ENCODE measurements at regions not wholly inside any gene's neighbourhood (a gene's known extent, or its start where the extent isn't known, plus 50 kb on each side); places are given as distances from the start of the nearest gene placed in this dataset.

DNA sequence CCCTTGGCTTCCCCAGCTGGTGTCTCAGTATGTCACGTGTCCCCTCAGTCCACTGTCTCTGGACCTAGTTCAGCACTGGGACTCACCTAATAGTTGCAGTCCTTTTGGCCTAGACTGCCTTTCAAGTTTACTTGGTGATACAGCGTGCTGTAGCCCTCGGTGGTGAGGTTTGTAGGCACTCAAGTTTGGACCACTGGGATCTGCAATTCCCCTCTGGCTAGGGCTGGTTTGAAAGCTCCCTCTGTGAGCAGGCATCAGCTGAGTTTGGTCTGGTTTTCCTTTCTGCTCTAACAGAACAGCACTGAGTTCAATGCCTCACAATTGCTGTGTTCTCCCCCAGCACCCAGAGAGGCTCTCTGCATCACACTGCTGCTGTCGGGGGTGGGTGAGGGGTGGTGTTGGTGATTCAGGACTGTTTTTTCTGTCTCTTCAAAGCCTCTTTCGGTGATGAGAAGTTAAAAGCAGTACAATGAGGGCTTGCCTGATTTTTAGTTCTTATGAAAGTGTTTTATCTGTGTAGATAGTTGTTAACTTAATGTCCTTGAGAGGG is 494.2 kb downstream of the TDRD15 start:
- TF ChIP-seq TAF1 (IDR thresholded peaks at IDR 0.05; ENCODE audit: borderline replicate concordance, insufficient read depth, low read length): no peak
- no peak for TF ChIP-seq SIN3A (IDR thresholded peaks at IDR 0.05; ENCODE audit: borderline replicate concordance, insufficient read depth, low read length)
- no peak for TF ChIP-seq POLR2AphosphoS5 (IDR thresholded peaks at IDR 0.05; ENCODE audit: low read depth, low read length)
- TF ChIP-seq FOXP2 (optimal IDR thresholded peaks at IDR 0.05; ENCODE audit: borderline replicate concordance, extremely low read depth, extremely low read length, insufficient read depth): no peak
- TF ChIP-seq, protein P1, sequence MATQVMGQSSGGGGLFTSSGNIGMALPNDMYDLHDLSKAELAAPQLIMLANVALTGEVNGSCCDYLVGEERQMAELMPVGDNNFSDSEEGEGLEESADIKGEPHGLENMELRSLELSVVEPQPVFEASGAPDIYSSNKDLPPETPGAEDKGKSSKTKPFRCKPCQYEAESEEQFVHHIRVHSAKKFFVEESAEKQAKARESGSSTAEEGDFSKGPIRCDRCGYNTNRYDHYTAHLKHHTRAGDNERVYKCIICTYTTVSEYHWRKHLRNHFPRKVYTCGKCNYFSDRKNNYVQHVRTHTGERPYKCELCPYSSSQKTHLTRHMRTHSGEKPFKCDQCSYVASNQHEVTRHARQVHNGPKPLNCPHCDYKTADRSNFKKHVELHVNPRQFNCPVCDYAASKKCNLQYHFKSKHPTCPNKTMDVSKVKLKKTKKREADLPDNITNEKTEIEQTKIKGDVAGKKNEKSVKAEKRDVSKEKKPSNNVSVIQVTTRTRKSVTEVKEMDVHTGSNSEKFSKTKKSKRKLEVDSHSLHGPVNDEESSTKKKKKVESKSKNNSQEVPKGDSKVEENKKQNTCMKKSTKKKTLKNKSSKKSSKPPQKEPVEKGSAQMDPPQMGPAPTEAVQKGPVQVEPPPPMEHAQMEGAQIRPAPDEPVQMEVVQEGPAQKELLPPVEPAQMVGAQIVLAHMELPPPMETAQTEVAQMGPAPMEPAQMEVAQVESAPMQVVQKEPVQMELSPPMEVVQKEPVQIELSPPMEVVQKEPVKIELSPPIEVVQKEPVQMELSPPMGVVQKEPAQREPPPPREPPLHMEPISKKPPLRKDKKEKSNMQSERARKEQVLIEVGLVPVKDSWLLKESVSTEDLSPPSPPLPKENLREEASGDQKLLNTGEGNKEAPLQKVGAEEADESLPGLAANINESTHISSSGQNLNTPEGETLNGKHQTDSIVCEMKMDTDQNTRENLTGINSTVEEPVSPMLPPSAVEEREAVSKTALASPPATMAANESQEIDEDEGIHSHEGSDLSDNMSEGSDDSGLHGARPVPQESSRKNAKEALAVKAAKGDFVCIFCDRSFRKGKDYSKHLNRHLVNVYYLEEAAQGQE (IDR thresholded peaks at IDR 0.05; ENCODE audit: insufficient read depth in 1 of 2, low read depth in 2 of 2, low read length in 2 of 2): no peak

DNA sequence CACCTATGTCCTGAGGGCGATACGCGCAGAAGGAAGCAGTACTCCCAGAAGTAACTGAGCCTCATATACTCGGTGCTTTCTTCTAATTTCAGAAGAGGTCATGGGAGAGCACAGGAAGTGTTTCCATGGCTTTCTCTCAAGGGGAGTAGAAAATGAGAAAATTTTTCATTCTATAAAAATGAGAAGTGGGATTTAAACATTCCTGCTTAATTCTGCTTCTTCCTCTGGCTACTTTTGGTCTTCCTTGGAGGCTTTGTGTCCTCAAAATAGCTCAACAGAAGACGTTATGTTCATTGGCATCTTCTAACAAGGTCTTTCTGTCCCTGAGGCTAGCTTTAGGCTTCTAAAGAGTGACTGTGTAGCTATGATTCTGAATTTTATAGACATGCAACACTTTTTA is 497.0 kb downstream of the TDRD15 start:
- TF ChIP-seq TAF1 (IDR thresholded peaks at IDR 0.05; ENCODE audit: borderline replicate concordance, insufficient read depth, low read length) (no peak), POLR2AphosphoS5 (IDR thresholded peaks at IDR 0.05; ENCODE audit: low read depth, low read length) (no peak), SIN3A (IDR thresholded peaks at IDR 0.05; ENCODE audit: borderline replicate concordance, insufficient read depth, low read length) (no peak), FOXP2 (optimal IDR thresholded peaks at IDR 0.05; ENCODE audit: borderline replicate concordance, extremely low read depth, extremely low read length, insufficient read depth) (no peak)
- TF ChIP-seq, protein P1 (IDR thresholded peaks at IDR 0.05; ENCODE audit: insufficient read depth in 1 of 2, low read depth in 2 of 2, low read length in 2 of 2): no peak

DNA sequence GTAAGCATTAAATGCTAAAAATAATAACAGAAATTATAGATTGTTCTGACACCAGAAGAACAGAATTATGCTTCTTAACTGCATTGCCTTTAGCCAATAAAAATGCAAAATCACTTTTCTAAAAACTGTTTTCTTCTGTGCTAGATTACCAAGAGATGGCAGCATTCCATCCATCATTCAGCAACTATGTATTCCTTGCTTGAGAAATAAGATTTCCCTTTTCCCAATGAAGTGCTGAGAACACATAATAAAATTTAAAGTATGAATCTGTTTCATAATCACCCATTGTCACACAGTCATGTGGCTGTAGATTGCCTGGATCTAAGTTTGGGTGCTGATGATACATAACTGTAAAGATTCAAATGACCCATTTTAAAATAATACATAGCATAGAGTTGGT is 504.2 kb downstream of the TDRD15 start:
- TF ChIP-seq FOXP2 (optimal IDR thresholded peaks at IDR 0.05; ENCODE audit: borderline replicate concordance, extremely low read depth, extremely low read length, insufficient read depth) (no peak), SIN3A (IDR thresholded peaks at IDR 0.05; ENCODE audit: borderline replicate concordance, insufficient read depth, low read length) (no peak), POLR2AphosphoS5 (IDR thresholded peaks at IDR 0.05; ENCODE audit: low read depth, low read length) (no peak), TAF1 (IDR thresholded peaks at IDR 0.05; ENCODE audit: borderline replicate concordance, insufficient read depth, low read length) (no peak)
- TF ChIP-seq, protein P1 (IDR thresholded peaks at IDR 0.05; ENCODE audit: insufficient read depth in 1 of 2, low read depth in 2 of 2, low read length in 2 of 2): no peak

GRCh38 chr2:21633015-21633414 is 509.2 kb downstream of the TDRD15 start:
- TF ChIP-seq, protein P1 (IDR thresholded peaks at IDR 0.05; ENCODE audit: insufficient read depth in 1 of 2, low read depth in 2 of 2, low read length in 2 of 2): no peak
- TF ChIP-seq TAF1 (IDR thresholded peaks at IDR 0.05; ENCODE audit: borderline replicate concordance, insufficient read depth, low read length) (no peak), FOXP2 (optimal IDR thresholded peaks at IDR 0.05; ENCODE audit: borderline replicate concordance, extremely low read depth, extremely low read length, insufficient read depth) (no peak), SIN3A (IDR thresholded peaks at IDR 0.05; ENCODE audit: borderline replicate concordance, insufficient read depth, low read length) (no peak), POLR2AphosphoS5 (IDR thresholded peaks at IDR 0.05; ENCODE audit: low read depth, low read length) (no peak)

All from PFSK-1 (cell line).